NCI-H345 (cell line): ENCODE measurements at regions not wholly inside any gene's neighbourhood (a gene's known extent, or its start where the extent isn't known, plus 50 kb on each side); places are given as distances from the start of the nearest gene placed in this dataset.

ENCODE experiments used
- DNase-seq: peaks from one replicate; lab custom pipeline; 2025; lab: John Stamatoyannopoulos, UW

DNA sequence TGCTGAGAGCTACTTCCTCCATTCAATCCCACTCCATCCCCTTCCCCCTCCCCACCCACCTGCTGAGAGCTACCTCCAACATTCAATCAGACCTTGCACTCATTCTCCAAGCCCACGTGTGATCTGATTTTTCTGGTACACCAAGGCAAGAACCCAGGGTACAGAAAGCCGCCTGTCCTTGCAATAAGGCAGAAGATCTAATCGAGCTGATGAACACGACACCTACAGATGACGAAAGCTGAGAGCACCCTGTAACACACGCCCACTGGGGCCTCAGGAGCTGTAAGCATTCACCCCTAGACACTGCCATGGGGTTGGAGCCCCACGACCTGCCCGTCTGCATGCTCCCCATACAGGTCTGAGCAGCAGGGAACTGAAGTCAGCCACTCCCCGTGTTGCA is 58.3 kb downstream of the TRIML1 start:
- no peak for DNase-seq

DNA sequence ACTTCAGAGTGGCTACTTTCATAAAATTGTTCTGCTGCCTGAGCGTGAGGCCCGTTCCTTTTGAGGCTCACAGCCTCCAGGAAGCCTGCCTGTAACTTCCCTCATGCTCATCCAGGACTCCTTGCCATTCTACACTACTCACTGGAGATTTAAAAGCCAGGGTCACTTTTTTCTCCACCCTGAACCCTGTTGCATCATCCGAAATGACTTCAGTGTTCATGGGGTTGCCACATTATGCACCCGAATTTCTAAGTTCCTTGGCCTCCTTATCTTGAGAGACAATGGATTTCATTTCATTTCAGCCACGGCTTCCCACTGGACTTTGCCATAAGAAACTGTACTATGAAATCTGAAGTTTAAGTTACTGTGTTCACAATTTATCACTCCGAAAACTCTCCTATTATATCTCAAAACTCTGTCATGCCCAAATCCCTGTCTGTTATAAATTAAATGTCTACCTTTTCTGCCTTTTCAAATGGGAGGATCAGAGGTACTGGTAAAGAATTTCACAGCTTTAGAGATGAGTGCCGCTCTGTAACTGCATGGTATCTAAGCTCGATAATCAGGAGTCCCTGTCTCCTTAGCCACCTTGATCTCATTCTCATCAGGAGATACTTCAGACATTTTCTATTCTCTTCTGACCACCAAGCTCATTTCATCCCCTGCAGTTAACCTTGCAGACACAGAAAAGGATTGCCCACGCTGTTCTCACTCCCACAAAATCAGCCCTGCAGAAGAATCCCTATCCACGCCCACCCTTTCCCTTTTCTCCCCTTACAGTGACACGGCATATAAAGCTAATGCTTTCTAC is 59.9 kb downstream of the TRIML1 start:
- DNase-seq = no peak

DNA sequence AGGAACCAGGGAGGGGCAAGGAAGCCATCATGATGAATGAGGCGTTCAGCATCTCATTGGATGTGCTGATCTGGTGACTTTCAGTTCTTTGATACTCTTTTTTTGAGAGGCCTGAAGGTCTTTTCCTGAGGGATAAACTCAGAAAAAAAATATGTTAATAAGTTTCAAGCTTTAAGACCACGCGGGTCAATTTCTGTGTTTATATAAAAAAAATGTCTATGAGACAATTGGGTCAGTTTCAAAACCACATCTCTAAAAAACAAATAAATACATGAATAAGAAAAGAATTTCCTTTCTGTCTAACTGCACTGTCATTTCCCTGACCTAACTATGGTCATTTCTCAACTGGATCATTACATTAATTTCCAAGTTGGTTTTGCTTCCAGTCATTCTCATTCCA is 62.6 kb downstream of the TRIML1 start:
- DNase-seq = no peak

DNA sequence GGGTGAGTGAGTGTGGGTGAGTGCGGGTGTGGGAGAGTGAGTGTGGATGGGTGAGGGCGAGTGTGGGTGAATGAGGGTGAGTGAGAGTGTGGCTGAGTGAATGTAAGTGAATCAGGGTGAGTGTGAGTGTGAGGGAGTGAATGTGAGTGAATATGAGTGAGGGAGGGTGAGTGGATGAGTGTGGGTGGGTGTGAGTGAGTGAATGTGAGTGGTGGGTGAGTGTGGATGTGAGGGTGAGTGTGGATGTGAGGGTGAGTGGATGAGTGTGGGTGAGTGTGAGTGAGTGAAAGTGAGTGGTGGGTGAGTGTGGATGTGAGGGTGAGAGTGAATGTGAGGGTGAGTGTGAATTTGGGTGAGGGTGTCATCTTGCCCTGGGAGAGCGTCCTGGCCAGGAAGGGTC is 67.5 kb downstream of the TRIML1 start:
- no peak for DNase-seq

DNA sequence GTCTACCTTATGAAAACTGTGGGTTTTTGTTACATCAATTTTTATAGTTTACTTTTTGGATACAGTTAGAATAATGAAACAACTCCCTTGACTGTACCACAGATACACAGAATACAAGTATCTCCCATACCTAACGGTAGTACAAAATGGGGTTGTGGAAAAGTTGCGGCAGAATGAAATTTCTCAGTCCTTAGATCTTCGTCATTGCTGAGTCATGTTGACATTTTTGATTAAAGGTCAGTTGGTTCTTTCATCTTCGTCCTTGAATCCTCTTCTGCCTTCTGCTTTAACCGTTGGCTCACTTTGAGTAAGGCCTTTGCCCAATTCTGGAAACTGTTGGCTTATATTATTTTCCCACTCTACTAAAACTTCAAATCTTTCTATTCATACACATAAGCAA is 75.6 kb downstream of the TRIML1 start:
- no peak for DNase-seq

DNA sequence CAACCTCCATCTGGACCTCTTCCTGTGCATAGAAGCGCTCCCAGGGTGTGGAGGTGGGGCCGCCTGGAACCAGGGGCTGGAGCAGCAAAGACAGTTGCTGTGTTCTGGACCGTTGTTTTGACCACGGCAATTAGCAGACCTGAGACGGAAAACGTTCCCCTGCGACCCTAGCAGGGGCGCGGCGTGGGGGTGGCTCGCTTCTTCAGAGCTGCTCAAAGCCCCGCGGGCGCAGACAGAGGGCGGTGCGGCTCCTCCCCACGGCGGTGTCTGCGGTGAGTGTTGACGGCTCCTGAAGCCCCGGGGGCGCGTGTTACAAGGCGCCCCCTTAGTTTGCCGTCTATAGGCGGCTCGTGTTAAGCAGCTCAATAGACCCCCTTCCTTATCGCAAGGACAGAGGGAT is 79.2 kb downstream of the TRIML1 start:
- DNase-seq = no peak

DNA sequence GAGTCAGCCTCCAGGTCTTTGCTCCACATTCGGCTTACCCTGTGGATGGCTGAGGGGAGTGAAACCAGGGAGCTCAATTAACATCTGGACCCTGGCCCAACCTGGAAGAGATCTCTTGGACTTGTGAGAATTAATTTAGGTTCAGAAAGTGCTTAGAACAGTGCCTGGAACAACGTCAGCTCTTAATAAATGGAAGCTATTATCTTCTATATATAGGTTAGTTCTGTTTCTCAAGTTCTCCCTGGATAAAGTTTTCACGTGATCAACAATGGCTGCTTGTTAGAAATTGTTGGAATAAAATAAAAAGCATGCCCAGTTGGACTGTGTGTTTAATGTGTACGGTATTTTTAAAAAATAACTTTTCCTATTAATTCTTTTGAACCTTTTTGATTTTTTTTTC is 80.8 kb downstream of the TRIML1 start:
- no peak for DNase-seq

DNA sequence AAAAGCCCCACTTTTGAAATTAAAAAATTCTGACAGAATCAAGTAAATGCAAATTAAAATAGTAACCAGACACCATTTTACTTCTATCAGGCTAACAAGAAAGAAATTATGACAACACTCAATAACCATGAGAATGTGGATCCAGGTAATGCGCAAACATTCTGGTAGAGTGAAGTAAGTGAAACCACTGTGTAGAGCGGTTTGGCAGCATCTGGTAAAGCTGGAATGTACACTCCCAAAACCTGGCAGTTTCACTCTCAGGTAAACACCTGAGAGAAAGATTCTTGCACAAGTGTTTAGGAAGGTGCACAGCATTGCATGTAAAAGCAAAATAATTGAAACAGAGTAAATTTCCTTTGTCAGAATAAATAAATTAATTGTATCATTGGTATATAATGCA is 81.8 kb downstream of the TRIML1 start:
- no peak for DNase-seq

DNA sequence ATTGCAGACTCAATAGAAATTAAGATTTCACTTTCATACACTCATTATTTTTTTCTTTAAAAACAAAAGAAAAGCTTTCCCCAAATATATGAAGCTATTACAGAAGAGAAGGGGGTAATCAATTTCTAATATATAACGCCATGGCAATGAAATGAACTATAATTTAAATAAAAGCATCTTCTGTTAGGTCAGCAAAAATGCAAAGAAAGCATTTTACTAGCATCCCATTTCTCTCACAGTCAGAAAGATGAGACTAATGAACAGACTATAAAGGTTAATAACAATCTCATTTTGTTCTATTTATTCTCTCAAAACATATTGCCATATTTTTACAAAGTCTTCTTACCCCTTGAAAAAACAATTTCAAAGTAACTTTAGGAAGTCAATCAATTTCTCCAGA is 89.0 kb downstream of the TRIML1 start:
- DNase-seq = no peak

DNA sequence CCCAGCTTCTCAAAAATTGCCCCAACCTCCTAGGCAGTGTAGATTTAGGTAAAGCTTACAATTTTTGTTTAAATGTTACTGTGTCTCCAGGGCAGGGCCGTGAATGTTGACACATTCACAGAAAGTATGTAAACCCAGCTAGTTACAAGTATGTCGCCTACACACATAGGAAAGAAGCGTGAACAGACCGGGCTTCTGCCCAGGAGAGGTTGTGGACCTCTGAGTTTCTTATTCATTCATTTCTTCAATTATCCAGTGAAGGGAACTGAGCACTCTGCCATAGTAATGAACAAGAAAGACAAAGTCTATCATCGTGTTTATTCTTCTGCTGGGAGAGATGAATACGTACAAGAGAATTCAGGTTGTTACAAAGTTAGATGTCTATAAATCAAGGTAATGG is 93.2 kb downstream of the TRIML1 start:
- no peak for DNase-seq

DNA sequence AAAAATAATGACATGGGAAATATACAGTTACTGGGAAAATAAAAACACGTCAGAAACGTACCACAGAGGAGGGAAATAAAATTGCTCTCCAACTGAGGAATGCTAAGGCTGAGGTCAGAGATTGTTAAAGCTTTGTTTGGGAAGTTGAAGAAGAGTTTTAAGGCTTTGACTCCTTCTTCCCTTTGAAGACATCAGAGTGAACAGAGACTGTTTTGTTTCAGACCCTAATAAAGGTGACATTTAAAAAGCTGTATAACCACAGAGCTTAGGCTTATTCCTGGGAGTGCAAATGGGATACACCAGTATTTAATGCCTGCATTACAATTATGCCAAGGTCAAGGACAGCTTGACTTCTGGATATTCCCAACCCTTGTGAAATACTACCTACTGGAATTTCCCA is 102.8 kb downstream of the TRIML1 start:
- DNase-seq = no peak

DNA sequence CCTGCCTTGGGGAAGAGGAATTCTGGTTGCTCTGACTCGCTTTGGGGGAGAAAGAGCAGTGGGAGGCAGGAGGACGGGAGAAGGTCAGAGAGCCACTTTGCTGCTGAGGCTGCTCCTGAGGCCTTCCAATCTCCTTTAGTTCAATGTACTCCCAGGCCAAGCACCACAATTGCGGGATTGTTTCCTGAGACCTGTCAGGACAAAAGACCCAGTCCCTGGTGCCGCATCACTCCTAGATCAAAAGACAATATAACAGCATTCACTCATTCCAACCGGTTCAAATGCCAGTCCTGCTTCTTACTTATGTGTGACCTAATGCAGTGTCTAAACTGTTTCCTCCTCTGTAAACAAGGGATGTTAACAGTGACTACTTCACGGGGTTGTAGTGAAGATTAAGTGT is 106.4 kb downstream of the TRIML1 start:
- no peak for DNase-seq

DNA sequence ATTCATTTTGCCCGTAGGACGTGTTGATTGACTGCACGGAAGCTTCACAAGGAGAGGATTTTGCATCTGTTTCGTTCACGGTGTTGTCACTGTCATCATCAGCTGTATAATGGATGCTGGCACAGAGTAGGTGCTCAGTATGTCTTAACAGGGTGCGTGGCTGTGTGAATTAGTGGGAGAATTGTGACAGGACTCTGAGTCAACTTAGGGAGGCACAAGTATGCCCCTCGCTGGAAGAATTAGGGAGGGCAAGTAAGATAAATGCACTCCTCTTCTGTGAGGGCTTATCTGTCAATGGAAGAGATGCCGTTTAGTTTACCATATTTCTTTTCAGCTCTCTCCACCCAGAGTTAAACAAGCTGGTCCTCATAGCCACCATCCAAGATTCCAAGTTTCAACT is 107.2 kb downstream of the TRIML1 start:
- DNase-seq = no peak

DNA sequence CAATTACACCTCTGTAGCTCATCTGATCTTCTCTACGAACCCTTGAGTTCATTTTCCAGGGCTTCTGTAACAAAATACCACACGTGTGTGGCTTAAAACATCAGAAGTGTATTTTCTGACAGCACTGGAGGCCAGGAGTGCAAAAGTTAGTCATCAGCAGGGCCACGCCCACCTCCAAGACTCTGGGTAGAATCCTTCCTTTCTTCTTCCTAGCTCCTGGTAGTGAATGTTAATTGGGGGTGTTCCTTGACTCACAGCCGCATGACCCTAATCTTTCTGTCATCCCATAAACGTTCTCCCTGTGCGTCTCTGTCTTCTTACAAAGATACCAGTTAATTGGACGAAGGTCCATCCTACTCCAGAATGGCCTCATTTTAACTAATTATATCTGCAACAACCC is 115.0 kb downstream of the TRIML1 start:
- DNase-seq = no peak

DNA sequence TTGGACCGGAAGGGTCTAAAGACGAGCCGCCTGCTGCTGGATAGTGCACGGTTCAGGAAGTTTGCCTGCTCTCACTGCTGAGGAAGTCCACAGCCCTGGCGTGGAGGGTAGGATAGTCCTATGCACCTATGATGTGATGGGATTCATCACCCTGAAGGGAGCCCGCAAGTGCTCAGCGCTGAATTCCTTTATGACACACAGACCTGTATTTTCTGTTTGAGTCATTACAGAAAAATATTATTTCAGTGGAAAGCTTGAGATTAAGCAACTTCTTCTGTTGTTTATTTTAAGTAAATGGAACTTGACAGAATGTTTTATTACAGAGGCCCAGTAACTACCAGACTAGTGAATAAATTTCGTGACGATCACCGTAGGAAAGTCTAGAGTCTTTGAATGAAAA is 123.2 kb downstream of the TRIML1 start:
- DNase-seq = no peak

DNA sequence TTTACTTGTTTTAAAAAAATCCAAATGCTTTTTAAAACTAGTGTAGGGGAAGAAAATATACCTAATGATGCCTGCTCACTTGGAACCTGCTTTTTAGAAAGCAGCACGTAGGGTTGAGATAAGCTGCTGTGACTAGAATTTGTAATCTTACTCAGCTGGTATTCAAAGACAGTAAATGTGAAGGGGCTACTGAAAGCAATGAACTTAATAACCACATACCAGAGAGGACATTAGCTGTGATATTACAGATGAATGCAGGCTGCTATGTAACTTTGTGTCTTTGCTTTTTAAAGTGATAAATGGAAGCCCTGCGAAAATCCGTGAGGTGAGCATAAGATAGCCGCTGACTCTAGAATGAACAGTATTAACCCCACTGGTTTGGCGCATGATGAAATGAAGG is 124.1 kb downstream of the TRIML1 start:
- DNase-seq = no peak

DNA sequence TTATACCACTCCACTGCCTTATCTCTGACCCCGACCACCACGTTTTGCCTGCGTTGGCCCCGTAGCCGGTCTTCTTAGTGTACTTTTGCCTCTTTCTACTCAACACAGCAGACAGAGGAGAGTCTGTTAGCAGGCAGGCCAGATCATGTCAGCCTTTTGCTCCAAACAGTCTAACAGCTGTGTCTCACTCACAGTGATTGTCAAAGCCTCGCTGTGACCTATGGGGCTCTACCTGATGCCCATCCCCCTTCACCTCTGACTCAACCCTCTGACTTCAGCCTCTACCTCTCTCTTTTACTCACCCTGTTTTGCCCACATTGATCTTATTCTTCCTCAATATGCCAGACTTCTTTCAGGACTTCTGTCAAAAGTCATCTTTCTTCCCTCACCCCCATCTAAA is 127.1 kb downstream of the TRIML1 start:
- no peak for DNase-seq

DNA sequence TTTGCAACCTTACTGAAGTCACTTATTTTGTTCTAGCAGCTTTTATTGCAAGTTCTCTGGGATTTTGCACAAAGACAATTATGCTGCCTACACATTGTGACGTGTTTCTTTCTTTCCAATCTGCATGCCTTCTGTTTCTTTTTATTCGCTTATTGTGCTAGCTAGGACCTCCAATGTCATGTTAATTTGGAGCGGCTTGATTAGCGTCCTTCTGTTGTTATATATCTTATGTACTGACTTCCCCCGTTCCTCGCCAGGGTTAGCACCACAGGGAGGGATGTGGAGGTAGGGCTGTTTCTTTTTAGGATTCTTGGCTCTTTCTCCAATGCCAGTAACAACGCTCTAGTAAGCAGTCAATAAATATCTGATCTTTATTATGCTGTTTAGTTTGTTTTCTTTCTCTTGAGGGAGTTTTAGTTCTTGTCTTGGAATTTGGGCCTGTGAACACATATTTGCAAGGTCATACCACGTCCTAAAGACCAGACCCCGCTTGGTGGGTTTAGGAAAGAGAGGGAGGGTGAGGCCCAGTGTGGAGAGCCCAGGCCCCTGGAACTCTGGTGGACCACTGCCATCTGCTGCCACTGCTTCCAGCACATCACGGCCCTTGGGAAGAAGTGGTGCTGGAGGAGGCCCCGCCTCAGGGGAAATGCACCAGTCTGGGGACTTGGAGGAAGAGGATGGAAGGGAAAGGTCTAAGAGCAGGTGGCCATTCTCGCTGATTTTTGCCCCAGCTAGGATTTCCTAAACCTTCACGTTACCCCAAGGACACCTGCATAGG is 129.1 kb downstream of the TRIML1 start:
- DNase-seq = no peak

DNA sequence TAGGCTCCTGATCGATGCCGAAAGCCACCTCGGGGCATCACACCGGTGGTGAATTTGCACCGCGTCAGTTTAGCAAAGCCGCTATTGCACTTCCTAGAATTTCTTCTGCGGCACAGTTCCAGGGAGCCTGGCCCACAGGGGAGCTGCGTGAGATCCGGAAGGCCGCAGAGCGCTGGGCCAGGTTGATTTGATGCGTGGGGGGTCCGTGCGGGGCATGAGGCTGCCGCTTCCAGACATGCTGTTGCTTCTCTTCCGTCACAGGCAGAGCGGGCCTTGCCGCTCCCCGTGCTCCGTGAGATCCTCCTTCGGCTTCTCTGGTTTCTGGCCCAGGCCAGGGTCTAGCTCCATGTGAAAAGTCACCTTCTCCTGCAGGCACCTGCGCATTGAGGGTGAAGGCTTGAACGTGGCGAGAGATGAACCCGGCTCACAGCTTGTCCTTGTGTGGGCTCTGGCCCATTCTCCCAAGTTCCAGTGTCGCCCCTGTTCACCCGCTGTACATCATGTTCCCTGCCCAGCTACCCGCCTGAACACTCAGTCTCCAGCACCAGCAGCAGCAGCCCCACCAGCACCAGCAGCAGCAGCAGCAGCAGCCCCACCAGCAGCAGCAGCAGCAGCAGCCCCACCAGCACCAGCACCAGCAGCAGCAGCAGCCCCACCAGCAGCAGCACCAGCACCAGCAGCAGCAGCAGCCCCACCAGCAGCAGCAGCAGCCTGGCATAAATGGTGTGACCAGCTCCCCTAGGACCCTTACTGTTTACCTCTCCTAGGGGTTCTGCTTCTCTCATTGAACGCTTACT is 131.2 kb downstream of the TRIML1 start:
- DNase-seq = no peak

DNA sequence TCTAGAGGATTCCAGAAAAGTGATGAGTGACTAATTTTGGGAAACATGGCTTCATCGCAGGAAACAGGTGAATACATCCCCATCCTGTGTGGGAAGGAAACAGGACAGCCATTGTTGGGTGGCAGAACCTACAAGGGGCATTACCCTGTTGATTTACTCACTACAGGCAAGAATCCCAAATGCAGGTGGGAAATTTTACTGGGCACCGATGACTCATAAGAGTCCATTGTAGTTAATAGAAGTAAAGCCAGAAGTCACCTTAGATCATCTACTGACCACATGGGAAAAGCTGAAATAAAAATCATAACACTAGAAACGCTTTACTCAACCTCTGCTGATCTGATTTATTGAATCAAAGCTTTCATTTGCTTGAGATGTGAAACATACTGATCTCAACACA is 136.4 kb downstream of the TRIML1 start:
- no peak for DNase-seq

DNA sequence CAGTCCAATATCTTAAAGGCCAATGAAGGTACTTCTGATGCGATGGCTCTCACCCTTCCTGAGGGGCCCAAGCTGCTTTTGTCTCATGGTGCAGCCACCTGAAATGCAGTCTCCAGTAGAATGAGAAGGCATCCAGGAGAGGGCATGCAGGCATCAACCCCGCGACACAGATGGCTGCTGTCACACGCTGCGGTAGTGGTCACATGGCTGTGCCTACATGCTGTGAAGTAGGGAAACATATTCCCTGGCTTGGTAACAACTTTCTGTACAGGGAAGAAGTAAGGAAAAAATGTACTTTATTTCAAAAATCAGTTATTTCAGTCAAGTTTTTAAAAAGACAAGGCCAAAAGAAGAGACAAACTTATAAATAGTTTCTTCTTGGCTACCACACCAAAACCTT is 139.9 kb downstream of the TRIML1 start:
- no peak for DNase-seq

DNA sequence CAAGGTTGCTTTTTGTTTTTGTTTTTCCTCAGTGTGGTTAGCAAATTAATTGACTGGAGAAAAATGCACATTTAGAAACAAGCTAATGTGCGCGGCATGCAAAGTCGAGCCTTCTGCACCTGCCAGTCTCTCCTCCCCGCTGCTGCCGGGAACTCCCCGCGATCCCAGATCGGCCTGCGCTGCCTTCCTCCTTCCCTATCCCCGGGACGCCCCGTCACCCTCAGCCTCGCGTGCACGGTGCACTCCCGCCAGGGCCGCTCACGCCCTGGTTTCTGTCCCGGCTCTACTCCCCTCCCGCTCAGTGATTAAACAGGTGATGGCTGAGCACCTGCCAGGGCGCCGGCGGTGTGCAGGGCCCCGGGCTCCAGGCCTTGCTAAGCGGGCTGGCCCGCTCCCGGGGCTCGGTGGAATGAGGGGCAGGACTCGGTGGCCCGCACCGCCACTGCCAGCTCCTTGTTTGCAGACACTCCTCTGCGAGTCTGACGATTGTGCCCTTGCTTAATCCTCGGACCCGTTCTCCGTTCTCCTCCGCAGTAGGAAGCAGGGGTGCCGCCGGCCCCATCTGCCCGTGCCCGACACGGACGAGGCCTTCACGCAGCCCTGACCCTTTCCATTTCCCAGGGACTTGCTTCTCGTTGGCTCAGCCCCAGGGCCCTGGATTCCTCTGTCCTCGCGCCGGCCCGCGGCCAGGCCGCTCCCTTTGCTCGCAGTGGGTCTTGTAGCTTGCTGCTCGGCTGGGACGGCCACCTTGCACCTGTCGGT is 143.4 kb downstream of the TRIML1 start:
- no peak for DNase-seq
